ENCODE measurements at regions not wholly inside any gene's neighbourhood (a gene's known extent, or its start where the extent isn't known, plus 50 kb on each side); places are given as distances from the start of the nearest gene placed in this dataset.
"Not testable (repeated sequence)": the region's sequence is repeated elsewhere in the genome, so short reads cannot be mapped to it uniquely, and the experiment has no call there.

DNA sequence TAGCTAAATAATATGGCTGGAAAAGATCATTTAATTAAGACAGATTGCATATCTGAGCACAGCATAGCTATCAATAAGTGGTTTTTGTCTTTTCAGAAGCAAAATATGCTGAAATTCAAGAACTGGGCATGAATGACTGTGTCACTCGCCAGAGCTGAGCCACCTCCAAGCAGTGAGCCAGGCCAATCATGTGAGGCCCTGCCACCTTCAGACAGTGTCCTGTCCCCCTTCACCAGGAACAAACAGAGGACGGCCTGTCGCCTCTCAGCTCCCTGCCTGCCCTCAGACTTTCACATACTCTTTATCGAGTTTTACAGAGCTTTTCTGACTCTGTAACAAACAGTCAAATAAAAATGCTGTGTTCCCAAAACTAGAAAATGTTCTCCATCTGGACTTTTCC is 171.0 kb upstream of the TSC22D1 start:
- Mint-ChIP-seq H3K36me3 (ENCODE audit: low read depth) (no peaks in the 10 kb centered on the region), H3K27ac (no peak overlapping the region)

GRCh38 chr13:44746690-44747089 is 170.6 kb upstream of the TSC22D1 start:
- H3K36me3 Mint-ChIP-seq (ENCODE audit: low read depth), result no peaks in the 10 kb centered on the region
- no peak for ATAC-seq (replicated peaks)
- no peak overlapping the region for H3K4me3 Mint-ChIP-seq

More for the DNA sequence above, 171.0 kb upstream of the TSC22D1 start:
- Mint-ChIP-seq H3K9me3 (no peaks in the 10 kb centered on the region), H3K27me3 (no peaks in the 10 kb centered on the region), H3K4me3 (no peak overlapping the region), H3K4me1 (no peaks in the 10 kb centered on the region)
- ATAC-seq (replicated peaks), result no peak

DNA sequence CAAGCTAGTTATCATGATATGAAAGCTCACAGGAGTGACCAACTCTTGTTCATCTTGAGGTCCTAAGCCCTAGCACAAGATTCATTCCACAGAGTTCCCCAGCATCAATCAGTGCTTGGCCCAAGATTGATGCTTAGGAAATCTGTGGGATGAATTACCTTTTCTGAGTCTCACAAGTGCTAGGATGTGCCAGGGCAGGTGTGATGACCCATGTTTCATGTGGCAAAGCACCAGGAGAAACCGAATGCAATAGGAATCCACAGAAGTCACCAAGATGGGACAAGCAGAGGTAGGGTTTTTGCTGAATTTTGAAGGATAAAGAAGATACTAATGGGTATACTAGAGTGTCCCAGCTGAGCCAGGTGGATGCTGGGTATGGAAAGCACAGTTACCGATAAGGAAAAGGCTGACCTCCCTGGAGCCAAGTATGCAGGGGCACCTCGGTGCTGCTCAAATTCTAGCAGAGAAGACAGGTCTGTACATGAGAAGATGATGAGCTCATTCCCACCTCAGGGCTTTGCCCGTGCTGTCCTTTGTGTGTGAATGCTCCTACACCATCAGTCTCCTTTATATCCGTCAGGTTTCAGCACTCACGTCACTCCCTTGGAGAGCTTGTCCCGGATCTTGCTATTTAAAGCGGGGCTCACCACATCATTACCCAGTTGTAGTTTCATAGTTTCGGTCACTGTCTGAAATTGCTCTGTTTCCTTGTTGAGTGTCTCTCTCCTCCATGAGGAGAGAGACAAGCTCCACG is 168.9 kb upstream of the TSC22D1 start:
- no peaks in the 10 kb centered on the region for H3K27me3 Mint-ChIP-seq
- no peaks in the 10 kb centered on the region for H3K4me1 Mint-ChIP-seq
- ATAC-seq (replicated peaks), result no peak
- no peak overlapping the region for H3K4me3 Mint-ChIP-seq
- H3K9me3 Mint-ChIP-seq, result no peaks in the 10 kb centered on the region
- no peaks in the 10 kb centered on the region for H3K36me3 Mint-ChIP-seq (ENCODE audit: low read depth)
- no peak overlapping the region for H3K27ac Mint-ChIP-seq

More at GRCh38 chr13:44746690-44747089, 170.6 kb upstream of the TSC22D1 start:
- no peaks in the 10 kb centered on the region for H3K27me3 Mint-ChIP-seq
- H3K4me1 Mint-ChIP-seq, result no peaks in the 10 kb centered on the region
- no peaks in the 10 kb centered on the region for H3K9me3 Mint-ChIP-seq
- no peak overlapping the region for H3K27ac Mint-ChIP-seq

DNA sequence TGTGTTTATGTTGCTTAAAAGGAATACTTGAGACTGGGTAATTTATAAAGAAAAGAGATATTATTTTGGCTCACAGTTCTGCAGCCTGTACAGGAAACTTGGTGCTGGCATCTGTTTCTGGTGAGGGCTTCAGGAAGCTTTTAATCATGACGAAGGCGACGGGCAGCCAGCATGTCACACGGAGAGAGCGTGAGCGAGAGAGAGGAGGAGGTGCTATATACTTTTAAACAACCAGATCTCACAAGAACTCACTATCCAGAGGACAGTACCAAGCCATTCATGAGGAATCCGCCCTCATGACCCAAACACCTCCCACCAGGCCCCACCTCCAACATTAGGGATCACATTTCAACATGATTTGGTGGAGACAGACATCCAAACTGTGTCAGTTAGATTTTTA is 163.4 kb upstream of the TSC22D1 start:
- H3K27me3 Mint-ChIP-seq, result no peaks in the 10 kb centered on the region
- H3K9me3 Mint-ChIP-seq, result no peaks in the 10 kb centered on the region
- H3K4me3 Mint-ChIP-seq, result no peak overlapping the region
- H3K4me1 Mint-ChIP-seq, result no peaks in the 10 kb centered on the region
- no peak for ATAC-seq (replicated peaks)
- H3K27ac Mint-ChIP-seq, result no peak overlapping the region
- H3K36me3 Mint-ChIP-seq (ENCODE audit: low read depth), result no peaks in the 10 kb centered on the region

DNA sequence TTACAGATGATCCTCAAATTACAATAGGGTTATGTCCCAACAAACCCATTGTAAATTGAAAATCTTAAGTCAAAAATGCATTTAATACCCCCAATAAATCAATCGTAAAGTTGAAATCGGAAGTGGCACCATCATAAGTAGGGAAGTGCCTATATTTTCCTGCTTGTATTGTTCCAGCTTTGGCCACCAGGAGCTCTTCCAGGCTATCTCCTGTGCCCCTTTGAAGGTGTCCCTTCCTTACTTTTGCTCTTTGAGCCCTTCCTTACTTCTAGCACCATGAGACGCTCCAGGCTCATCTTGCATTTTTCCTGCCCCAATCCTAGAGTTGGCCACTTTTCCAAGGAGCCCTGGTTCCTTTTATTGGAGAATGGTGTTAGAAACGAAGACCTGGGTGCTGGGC is 163.0 kb upstream of the TSC22D1 start:
- Mint-ChIP-seq H3K27ac (no peak overlapping the region), H3K4me1 (no peaks in the 10 kb centered on the region), H3K4me3 (no peak overlapping the region), H3K9me3 (no peaks in the 10 kb centered on the region), H3K36me3 (ENCODE audit: low read depth) (no peaks in the 10 kb centered on the region), H3K27me3 (no peaks in the 10 kb centered on the region)
- ATAC-seq (replicated peaks), result no peak

- ATAC-seq (replicated peaks), result no peak
- Mint-ChIP-seq H3K27me3 (no peaks in the 10 kb centered on the region), H3K9me3 (no peaks in the 10 kb centered on the region), H3K27ac (no peak overlapping the region), H3K4me1 (no peaks in the 10 kb centered on the region), H3K4me3 (no peak overlapping the region), H3K36me3 (ENCODE audit: low read depth) (no peaks in the 10 kb centered on the region)
Measured at GRCh38 chr13:44738463-44738862, 162.3 kb upstream of the TSC22D1 start.

GRCh38 chr13:44735806-44736205 is 159.7 kb upstream of the TSC22D1 start:
- H3K36me3 Mint-ChIP-seq (ENCODE audit: low read depth), result no peaks in the 10 kb centered on the region
- H3K27ac Mint-ChIP-seq, result no peak overlapping the region
- no peaks in the 10 kb centered on the region for H3K4me1 Mint-ChIP-seq
- no peaks in the 10 kb centered on the region for H3K27me3 Mint-ChIP-seq
- no peaks in the 10 kb centered on the region for H3K9me3 Mint-ChIP-seq
- no peak overlapping the region for H3K4me3 Mint-ChIP-seq
- ATAC-seq (replicated peaks), result no peak

GRCh38 chr13:44734201-44734707 is 158.1 kb upstream of the TSC22D1 start:
- Mint-ChIP-seq H3K27me3 (no peaks in the 10 kb centered on the region), H3K36me3 (ENCODE audit: low read depth) (no peaks in the 10 kb centered on the region), H3K27ac (no peak overlapping the region), H3K4me1 (no peaks in the 10 kb centered on the region), H3K9me3 (no peaks in the 10 kb centered on the region), H3K4me3 (no peak overlapping the region)
- ATAC-seq (replicated peaks), result no peak

DNA sequence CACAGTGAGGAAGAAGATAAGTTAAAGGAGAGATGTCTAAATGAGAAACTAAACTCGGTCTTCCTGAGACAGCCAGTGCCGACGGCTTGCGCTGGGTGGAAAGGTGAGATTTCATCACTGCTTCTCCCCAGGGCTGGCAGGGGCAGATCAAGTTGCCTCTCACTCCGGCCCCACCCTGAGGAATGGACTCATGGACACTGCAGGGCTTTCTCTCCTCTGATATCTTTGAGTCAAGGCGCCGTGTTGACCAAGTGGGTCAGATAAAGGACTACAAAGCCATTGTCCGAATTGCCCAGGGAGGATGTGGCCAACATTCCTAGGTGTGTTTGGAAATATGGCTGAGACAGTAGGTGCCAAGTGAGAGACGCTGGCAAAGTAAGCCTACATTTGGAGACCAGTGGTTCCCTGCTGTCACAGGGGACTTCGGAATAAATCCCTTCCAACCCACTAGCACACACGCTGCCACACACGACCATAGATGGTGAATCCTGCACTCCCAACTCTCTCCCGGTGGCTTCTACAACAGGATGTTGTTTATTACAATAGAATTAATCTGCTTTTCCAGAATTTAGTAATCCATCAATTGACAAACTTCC is 156.5 kb upstream of the TSC22D1 start:
- Mint-ChIP-seq H3K27ac (no peak overlapping the region), H3K36me3 (ENCODE audit: low read depth) (no peaks in the 10 kb centered on the region), H3K4me3 (no peak overlapping the region), H3K9me3 (no peaks in the 10 kb centered on the region), H3K4me1 (no peaks in the 10 kb centered on the region), H3K27me3 (no peaks in the 10 kb centered on the region)
- no peak for ATAC-seq (replicated peaks)

DNA sequence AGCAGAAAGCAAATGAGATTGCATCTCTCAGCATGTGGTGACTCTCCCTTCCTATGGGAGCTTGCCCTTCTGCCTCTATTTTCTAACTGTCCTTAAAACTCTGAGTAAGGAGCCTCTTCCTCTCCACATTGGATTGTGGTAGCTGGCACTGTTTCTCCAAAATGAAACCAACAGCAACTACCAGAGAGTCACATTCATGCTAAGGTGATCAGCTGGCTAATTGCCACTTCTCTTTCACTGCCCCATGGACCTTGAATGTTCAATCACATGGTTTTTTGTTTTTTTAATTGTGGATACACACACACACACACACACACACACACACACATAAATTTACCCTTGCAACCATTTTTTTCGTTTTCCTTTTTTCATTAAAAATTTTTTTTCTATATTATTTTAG is 154.7 kb upstream of the TSC22D1 start:
- ATAC-seq (replicated peaks), result no peak
- Mint-ChIP-seq H3K4me1 (no peaks in the 10 kb centered on the region), H3K27me3 (no peaks in the 10 kb centered on the region)

GRCh38 chr13:44730099-44730498 is 154.0 kb upstream of the TSC22D1 start:
- H3K27me3 Mint-ChIP-seq, result no peaks in the 10 kb centered on the region
- no peaks in the 10 kb centered on the region for H3K9me3 Mint-ChIP-seq
- H3K4me3 Mint-ChIP-seq, result no peak overlapping the region
- no peak for ATAC-seq (replicated peaks)
- no peak overlapping the region for H3K27ac Mint-ChIP-seq
- no peaks in the 10 kb centered on the region for H3K36me3 Mint-ChIP-seq (ENCODE audit: low read depth)
- no peaks in the 10 kb centered on the region for H3K4me1 Mint-ChIP-seq

More for the DNA sequence above, 154.7 kb upstream of the TSC22D1 start:
- Mint-ChIP-seq H3K4me3 (no peak overlapping the region), H3K27ac (no peak overlapping the region), H3K9me3 (no peaks in the 10 kb centered on the region), H3K36me3 (ENCODE audit: low read depth) (no peaks in the 10 kb centered on the region)

DNA sequence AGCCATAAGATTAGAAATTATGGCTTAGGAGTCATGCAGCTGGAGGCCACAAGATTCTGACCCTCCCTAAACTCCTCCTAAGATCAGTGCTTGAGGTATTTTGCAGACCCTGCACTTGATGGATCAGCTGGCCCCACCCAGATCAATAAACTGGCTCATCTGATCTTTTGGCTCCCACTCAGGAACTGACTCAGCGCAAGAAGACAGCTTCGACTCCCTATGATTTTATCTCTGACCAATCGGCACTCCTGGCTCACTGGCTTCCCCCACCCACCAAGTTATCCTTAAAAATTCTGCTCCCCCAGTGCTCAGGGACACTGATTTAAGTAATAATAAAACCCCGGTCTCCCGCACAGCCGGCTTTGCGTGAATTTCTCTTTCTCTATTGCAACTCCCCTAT is 151.5 kb upstream of the TSC22D1 start:
- not testable (repeated sequence) for H3K4me3 Mint-ChIP-seq; H3K27ac Mint-ChIP-seq; ATAC-seq (replicated peaks); H3K4me1 Mint-ChIP-seq; H3K9me3 Mint-ChIP-seq; H3K27me3 Mint-ChIP-seq; H3K36me3 Mint-ChIP-seq (ENCODE audit: low read depth)

DNA sequence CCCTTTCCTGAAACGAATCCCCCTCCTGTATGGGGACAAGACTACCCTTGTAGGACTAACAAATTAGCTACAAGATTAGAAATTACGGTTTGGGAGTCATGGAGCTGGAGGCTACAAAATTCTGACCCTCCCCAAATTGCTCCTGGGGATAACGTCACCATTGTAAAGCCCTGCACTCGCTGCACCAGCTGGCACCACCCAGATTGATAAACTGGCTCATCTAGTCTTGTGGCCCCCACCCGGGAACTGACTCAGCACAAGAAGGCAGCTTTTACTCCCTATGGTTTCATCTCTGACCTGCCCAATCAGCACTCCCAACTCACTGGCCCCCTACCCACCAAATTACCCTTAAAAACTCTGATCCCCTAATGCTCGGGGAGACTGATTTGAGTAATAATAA is 150.6 kb upstream of the TSC22D1 start:
- Mint-ChIP-seq H3K9me3 (no peaks in the 10 kb centered on the region), H3K4me3 (no peak overlapping the region), H3K36me3 (ENCODE audit: low read depth) (no peaks in the 10 kb centered on the region), H3K4me1 (no peaks in the 10 kb centered on the region), H3K27ac (no peak overlapping the region), H3K27me3 (no peaks in the 10 kb centered on the region)
- no peak for ATAC-seq (replicated peaks)

GRCh38 chr13:44726214-44726613 is 150.1 kb upstream of the TSC22D1 start:
- Mint-ChIP-seq H3K27me3 (no peaks in the 10 kb centered on the region), H3K36me3 (ENCODE audit: low read depth) (no peaks in the 10 kb centered on the region)

GRCh38 chr13:44719857-44720671 is 143.9 kb upstream of the TSC22D1 start:
- Mint-ChIP-seq H3K27me3 (peaks cover 3% of the 10 kb centered on the region), H3K4me1 (no peaks in the 10 kb centered on the region), H3K36me3 (ENCODE audit: low read depth) (no peaks in the 10 kb centered on the region), H3K9me3 (no peaks in the 10 kb centered on the region), H3K27ac (no peak overlapping the region), H3K4me3 (no peak overlapping the region)
- ATAC-seq (replicated peaks), result no peak

More at GRCh38 chr13:44726214-44726613, 150.1 kb upstream of the TSC22D1 start:
- H3K4me3 Mint-ChIP-seq, result no peak overlapping the region
- H3K27ac Mint-ChIP-seq, result no peak overlapping the region
- ATAC-seq (replicated peaks), result no peak
- no peaks in the 10 kb centered on the region for H3K4me1 Mint-ChIP-seq
- no peaks in the 10 kb centered on the region for H3K9me3 Mint-ChIP-seq

All from activated T-helper 17 cell treated with anti-CD3 and anti-CD28 coated beads, Interleukin-2, amount 50 U/mL, for 72 hours (primary cell).